K562 (cell line): ENCODE measurements at regions not wholly inside any gene's neighbourhood (a gene's known extent, or its start where the extent isn't known, plus 50 kb on each side); places are given as distances from the start of the nearest gene placed in this dataset.

ENCODE experiments used
- KDM1A ChIP-seq, 2 experiments: fragments of 450-650 bp; IDR thresholded peaks; 2 replicates each; pipeline ENCODE4 v1.6.1; 2016; ENCODE audit warnings: mild to moderate bottlenecking in 2 of 2
- SAFB ChIP-seq: fragments of 200-400 bp; formaldehyde crosslinking; IDR thresholded peaks from 2 replicates; pipeline ENCODE4 v1.6.1; 2017; ENCODE audit warnings: low read depth, low read length, borderline replicate concordance
- ZNF3 ChIP-seq: fragments of 250-450 bp; sonication (Bioruptor Pico); IDR thresholded peaks from 2 replicates; pipeline ENCODE4 v1.5.0; 2021; ENCODE audit warnings: mild to moderate bottlenecking, moderate library complexity
- TF ChIP-seq, protein P1 (sequence below): sonication (generic); formaldehyde crosslinking; IDR thresholded peaks from 2 replicates; pipeline ENCODE4 v1.8.0; 2022; ENCODE audit warnings: mild to moderate bottlenecking, missing genetic modification reagents
- TF ChIP-seq, protein P2 (sequence below): sonication (generic); formaldehyde crosslinking; IDR thresholded peaks from 2 replicates; pipeline ENCODE4 v1.8.0; 2022; ENCODE audit warnings: missing genetic modification reagents, mild to moderate bottlenecking, moderate library complexity, borderline replicate concordance
- TF ChIP-seq, protein P3 (sequence below), 2 experiments: fragments of 450-650 bp in 1 of 2; sonication (generic) in 1 of 2; formaldehyde crosslinking in 1 of 2; IDR thresholded peaks; 2 replicates each; pipeline versions ENCODE4 v1.7.1 to v1.9.0; 2016 to 2022; ENCODE audit warnings: inconsistent platforms in 1 of 2, mild to moderate bottlenecking in 1 of 2, missing genetic modification reagents in 1 of 2
- TF ChIP-seq, protein P4 (sequence below): fragments of 250-450 bp; sonication (Bioruptor Pico); IDR thresholded peaks from 2 replicates; pipeline ENCODE4 v1.5.0; 2020; ENCODE audit warnings: mild to moderate bottlenecking, borderline replicate concordance
- TF ChIP-seq, protein P5 (sequence below): fragments of 250-450 bp; sonication (Bioruptor Pico); IDR thresholded peaks from 2 replicates; pipeline ENCODE4 v1.4.0; 2020; ENCODE audit warnings: borderline replicate concordance
- TF ChIP-seq, protein P6 (sequence below): sonication (generic); formaldehyde crosslinking; IDR thresholded peaks from 2 replicates; pipeline ENCODE4 v1.8.0; 2022; ENCODE audit warnings: mild to moderate bottlenecking, missing genetic modification reagents

DNA sequence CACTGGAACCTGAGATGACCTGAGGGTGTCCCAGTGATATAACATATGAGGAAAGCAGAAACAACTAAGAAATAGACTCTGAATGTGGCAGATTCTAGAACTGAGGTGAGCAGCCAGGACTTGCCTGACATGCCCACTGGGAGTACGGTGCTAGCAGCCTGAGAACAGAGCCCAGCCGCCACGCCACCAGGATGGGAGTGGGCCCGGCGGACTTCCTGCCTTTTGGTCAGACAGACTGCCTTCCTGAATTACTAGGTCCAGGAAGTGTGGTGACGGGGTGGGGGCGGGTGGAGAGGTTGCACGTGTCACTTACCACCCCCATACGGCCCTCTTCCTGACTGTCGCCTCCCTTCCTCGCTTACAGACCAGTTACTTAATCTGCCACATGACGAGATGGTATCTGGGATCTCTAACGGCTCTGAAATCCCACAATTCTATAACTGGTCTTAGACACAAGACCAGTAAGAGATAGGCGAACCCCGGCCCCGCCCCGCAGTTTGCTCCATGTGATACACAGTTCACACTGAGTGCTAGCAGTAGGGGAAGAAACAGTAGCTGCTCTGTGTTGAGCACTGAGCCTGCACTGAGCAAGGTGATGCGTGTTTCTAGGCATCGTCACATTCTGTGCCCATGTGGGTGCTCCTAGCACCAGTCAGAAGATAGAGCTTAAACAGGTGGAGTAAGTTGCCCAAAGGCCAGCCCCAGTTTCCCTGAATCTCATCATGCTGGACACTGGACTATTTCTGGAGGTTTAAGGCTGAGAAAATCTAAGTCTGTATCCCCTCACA is 95.7 kb downstream of the CPN2 start (continued):
- TF ChIP-seq, protein P1, sequence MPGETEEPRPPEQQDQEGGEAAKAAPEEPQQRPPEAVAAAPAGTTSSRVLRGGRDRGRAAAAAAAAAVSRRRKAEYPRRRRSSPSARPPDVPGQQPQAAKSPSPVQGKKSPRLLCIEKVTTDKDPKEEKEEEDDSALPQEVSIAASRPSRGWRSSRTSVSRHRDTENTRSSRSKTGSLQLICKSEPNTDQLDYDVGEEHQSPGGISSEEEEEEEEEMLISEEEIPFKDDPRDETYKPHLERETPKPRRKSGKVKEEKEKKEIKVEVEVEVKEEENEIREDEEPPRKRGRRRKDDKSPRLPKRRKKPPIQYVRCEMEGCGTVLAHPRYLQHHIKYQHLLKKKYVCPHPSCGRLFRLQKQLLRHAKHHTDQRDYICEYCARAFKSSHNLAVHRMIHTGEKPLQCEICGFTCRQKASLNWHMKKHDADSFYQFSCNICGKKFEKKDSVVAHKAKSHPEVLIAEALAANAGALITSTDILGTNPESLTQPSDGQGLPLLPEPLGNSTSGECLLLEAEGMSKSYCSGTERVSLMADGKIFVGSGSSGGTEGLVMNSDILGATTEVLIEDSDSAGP (CRISPR knock-in tag): 0 out of 2 replicates have a peak, but pooled peaks have one; percentile 37
- TF ChIP-seq, protein P2, sequence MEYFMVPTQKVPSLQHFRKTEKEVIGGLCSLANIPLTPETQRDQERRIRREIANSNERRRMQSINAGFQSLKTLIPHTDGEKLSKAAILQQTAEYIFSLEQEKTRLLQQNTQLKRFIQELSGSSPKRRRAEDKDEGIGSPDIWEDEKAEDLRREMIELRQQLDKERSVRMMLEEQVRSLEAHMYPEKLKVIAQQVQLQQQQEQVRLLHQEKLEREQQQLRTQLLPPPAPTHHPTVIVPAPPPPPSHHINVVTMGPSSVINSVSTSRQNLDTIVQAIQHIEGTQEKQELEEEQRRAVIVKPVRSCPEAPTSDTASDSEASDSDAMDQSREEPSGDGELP (CRISPR knock-in tag): peak; percentile 93
- TF ChIP-seq, protein P3, sequence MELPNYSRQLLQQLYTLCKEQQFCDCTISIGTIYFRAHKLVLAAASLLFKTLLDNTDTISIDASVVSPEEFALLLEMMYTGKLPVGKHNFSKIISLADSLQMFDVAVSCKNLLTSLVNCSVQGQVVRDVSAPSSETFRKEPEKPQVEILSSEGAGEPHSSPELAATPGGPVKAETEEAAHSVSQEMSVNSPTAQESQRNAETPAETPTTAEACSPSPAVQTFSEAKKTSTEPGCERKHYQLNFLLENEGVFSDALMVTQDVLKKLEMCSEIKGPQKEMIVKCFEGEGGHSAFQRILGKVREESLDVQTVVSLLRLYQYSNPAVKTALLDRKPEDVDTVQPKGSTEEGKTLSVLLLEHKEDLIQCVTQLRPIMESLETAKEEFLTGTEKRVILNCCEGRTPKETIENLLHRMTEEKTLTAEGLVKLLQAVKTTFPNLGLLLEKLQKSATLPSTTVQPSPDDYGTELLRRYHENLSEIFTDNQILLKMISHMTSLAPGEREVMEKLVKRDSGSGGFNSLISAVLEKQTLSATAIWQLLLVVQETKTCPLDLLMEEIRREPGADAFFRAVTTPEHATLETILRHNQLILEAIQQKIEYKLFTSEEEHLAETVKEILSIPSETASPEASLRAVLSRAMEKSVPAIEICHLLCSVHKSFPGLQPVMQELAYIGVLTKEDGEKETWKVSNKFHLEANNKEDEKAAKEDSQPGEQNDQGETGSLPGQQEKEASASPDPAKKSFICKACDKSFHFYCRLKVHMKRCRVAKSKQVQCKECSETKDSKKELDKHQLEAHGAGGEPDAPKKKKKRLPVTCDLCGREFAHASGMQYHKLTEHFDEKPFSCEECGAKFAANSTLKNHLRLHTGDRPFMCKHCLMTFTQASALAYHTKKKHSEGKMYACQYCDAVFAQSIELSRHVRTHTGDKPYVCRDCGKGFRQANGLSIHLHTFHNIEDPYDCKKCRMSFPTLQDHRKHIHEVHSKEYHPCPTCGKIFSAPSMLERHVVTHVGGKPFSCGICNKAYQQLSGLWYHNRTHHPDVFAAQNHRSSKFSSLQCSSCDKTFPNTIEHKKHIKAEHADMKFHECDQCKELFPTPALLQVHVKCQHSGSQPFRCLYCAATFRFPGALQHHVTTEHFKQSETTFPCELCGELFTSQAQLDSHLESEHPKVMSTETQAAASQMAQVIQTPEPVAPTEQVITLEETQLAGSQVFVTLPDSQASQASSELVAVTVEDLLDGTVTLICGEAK (IDR thresholded peaks at IDR 0.05): peak; percentile 76
- TF ChIP-seq, protein P3 (CRISPR knock-in tag; IDR thresholded peaks at IDR 0.05): no peak
- TF ChIP-seq, protein P4, sequence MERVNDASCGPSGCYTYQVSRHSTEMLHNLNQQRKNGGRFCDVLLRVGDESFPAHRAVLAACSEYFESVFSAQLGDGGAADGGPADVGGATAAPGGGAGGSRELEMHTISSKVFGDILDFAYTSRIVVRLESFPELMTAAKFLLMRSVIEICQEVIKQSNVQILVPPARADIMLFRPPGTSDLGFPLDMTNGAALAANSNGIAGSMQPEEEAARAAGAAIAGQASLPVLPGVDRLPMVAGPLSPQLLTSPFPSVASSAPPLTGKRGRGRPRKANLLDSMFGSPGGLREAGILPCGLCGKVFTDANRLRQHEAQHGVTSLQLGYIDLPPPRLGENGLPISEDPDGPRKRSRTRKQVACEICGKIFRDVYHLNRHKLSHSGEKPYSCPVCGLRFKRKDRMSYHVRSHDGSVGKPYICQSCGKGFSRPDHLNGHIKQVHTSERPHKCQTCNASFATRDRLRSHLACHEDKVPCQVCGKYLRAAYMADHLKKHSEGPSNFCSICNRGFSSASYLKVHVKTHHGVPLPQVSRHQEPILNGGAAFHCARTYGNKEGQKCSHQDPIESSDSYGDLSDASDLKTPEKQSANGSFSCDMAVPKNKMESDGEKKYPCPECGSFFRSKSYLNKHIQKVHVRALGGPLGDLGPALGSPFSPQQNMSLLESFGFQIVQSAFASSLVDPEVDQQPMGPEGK (CRISPR knock-in tag): no peak
- TF ChIP-seq, protein P5, sequence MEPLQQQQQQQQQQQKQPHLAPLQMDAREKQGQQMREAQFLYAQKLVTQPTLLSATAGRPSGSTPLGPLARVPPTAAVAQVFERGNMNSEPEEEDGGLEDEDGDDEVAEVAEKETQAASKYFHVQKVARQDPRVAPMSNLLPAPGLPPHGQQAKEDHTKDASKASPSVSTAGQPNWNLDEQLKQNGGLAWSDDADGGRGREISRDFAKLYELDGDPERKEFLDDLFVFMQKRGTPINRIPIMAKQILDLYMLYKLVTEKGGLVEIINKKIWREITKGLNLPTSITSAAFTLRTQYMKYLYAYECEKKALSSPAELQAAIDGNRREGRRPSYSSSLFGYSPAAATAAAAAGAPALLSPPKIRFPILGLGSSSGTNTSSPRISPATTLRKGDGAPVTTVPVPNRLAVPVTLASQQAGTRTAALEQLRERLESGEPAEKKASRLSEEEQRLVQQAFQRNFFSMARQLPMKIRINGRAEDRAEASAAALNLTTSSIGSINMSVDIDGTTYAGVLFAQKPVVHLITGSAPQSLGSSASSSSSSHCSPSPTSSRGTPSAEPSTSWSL (CRISPR knock-in tag): no peak
- TF ChIP-seq ZNF3 (CRISPR knock-in tag) (no peak), SAFB (no peak), KDM1A (IDR thresholded peaks at IDR 0.05) (peak; percentile 67 to 77)
- TF ChIP-seq, protein P6, sequence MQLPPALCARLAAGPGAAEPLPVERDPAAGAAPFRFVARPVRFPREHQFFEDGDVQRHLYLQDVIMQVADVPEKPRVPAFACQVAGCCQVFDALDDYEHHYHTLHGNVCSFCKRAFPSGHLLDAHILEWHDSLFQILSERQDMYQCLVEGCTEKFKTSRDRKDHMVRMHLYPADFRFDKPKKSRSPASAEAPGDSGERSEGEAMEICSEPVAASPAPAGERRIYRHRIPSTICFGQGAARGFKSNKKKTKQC (CRISPR knock-in tag): no peak; the same call in 1 of the 2 replicates
